ENCODE measurements at regions not wholly inside any gene's neighbourhood (a gene's known extent, or its start where the extent isn't known, plus 50 kb on each side); places are given as distances from the start of the nearest gene placed in this dataset.
A peak's percentile ranks its signal among the peaks of the same experiment; 100 is the strongest.
"Not testable (repeated sequence)": the region's sequence is repeated elsewhere in the genome, so short reads cannot be mapped to it uniquely, and the experiment has no call there.

- no peak for DNase-seq
Measured at GRCh38 chr9:7336356-7337065, 463.1 kb downstream of the DMAC1 start.

GRCh38 chr9:7333719-7334118 is 465.9 kb downstream of the DMAC1 start:
- no peak for DNase-seq

- DNase-seq = no peak
Measured at GRCh38 chr9:7332780-7333179, 466.8 kb downstream of the DMAC1 start.

DNA sequence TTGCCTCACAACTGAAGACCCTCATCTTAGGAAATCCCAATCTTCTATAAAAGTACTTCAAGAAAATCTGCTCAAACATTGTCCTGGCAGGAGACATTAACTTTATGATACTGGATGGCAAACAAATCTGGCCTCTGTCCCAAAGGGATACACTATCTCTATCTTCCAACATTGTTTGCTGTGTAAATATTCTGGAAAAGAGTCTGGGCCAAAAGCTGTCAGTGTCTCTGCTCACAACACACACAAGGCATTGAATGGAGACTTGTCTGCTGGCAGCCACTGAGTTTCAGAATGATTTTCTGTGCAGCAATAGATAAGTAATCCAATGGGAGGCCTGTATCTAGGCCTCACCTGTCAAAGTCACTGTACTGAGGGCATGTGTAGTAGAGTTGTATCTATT is 471.1 kb downstream of the DMAC1 start:
- DNase-seq = no peak

- DNase-seq = no peak
Measured at GRCh38 chr9:7325995-7326394, 473.6 kb downstream of the DMAC1 start.

GRCh38 chr9:7324152-7324598 is 475.4 kb downstream of the DMAC1 start:
- DNase-seq = no peak

- DNase-seq = no peak
Measured at GRCh38 chr9:7320841-7321240, 478.7 kb downstream of the DMAC1 start.

DNA sequence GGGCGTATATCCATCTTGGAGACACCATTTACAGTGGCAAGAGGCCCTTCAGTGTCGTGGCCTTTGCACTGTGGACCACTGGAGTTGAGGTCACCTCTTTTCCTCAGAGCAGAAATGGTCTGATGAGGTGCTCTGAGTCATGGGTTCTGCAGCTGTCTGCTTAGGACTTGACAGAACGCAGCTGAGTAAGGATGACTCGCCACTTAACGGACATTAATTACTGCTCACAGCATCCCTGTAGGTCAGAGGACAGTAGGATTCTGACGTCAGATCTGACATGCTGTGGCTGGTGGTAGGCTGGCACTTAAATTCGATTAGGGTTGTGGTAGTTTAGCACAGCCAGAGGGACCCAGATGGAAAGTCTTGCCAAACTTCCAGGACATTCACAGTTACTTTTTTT is 479.4 kb downstream of the DMAC1 start:
- peak; percentile 12 for DNase-seq

GRCh38 chr9:7318920-7319319 is 480.7 kb downstream of the DMAC1 start:
- DNase-seq = no peak

GRCh38 chr9:7316967-7317366 is 482.6 kb downstream of the DMAC1 start:
- no peak for DNase-seq

DNA sequence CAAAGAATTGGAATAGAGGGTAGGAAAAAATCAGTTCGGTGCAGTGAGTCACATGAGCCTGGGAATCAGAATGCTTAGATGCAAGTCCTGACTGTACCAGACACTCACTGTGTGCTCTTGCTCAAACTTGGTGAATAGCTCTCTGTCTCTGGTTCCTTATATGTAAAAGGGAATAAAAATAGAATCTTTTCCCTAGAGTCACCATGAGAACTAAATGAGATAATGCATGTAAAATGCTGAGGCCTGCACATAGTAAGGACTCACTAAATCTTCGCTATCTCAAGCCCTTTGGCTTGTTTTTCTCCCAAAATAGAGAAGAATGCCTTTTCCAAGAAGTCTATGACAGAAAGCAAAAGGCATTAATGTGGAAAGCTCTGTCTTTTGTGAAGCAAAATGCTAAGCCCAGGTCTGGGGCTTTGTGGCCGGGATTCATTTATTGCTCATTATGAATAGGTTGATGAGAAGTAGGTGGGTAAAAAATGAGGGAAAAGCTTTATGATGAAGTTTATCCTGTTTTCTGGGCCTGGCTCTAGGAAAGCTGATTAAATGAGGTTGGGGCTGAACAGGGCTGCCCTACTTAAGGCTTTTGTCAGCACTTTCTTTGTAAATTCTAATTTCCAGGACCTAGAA is 483.3 kb downstream of the DMAC1 start:
- DNase-seq = no peak

DNA sequence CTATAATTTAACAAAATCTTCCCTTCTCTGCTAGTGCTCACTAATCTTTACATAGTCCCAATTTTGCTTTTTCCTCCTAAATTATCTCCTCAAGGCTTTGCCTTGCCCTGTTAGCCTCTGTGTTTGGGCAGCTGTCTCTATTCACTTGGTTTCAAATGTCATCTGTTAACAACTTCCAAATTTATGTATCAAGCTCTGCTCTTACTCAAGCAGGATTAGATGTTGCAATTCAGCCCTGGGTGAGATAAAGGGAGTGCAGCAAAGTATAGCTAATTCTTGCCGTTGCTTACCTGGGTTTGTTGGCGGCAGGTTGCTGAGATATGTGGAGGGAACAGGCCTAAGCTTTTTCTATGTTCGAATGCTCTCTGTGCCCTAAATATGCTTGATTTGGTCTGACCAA is 483.8 kb downstream of the DMAC1 start:
- no peak for DNase-seq

DNA sequence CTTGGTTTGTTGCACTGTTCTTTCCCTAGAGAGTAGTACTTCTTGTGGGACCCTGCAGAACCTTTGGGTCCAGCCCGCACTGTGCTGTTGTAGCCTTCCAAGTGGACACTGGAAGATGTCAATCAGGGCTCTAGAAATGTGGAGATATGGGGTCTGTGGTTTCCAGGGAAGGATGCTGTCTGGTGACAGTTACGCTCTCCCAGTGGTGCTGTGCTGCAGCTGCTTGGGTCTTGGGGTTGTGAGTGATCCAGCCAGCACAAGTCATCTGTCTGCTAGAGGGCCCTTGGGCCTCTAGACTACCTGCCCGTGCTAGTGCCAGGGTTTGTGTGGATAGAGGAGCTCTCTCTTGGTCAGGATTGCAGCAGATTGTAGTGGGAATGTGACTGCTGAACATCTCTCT is 484.5 kb downstream of the DMAC1 start:
- no peak for DNase-seq

GRCh38 chr9:7313389-7313788 is 486.2 kb downstream of the DMAC1 start:
- DNase-seq = no peak

DNA sequence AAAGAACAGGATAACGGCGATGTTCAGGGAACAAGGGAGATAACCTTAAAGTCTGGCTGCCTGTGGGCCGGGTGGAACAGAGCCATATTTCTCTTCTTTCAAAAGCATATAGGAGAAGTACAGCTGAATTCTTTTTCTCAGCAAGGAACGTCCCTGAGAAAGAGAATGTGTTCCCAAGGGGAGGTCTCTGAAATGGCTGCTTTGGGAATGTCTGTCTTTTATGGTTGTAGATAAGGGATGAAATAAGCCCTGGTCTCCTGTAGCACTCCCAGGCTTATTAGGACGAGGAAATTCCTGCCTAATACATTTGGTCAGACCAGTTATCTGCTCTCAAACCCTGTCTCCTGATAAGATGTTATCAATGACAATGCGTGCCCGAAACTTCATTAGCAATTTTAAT is 490.5 kb downstream of the DMAC1 start:
- DNase-seq = not testable (repeated sequence)

DNA sequence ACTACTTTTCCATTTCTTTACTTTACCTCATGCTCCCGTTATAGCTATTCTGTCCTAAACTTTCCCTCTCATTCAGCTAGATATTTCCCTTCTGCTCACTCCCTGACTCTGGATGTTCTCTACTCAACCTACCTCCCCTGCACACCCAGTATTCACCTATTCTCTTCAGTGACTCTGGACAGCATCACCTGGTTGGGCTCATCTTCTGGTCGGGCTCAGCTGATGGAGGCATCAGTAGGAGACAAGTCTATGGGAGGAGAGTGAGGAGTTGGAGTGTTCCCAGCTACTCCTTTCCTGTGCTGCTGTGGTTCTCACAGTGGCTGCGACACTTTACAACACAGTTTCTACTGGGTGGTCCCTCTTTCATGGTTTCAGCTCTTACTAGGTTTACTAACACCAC is 493.9 kb downstream of the DMAC1 start:
- DNase-seq = no peak

DNA sequence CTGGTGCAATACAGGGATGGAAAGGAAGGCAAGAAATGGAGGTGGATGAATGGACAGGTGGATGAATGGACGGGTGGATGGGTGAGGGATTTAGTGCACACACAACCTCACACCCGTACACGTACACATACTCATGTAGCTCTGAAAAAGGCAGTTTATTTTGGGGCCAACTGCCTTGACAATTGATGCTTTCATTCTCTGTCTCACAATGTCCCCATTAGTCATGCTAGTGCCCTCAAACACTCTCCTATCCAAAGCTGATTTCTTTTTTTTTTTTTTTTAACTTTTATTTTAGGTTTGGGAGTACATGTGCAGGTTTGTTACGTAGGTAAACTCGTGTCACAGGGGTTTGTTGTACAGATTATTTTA is 495.0 kb downstream of the DMAC1 start:
- DNase-seq = no peak

DNA sequence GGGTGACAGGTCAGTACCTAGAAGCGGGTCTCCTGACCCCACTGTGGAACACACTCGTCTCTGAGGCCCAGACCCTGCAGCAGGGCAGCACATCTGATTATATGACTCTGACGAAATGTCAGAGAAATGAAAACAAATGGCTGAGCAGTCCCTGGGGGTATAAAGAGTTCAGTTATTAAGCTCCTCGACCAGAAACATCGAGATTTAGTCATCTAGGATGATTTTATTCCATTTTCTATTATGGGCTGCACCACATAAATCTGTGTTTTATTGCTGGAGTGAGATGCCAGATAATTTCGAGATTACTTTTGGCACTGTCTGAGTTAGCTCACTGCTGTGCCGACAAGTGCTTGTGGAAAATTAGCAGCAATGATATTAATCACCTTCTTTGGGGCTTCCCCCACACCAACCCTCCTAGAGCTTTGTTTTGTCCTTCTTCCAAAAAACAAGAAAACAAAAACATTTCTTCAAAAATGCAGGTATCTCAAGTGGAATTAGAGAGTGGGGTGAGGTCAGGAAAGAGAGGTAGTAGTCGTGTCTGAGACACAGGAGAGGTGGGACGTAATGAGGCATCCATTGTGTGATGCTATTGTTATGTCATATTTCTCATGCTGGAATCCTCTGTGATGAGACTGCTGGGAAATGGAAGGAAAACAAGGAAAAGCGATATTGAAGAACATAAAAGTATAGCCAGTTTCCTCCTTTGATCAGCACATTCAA is 495.5 kb downstream of the DMAC1 start:
- DNase-seq = no peak

DNA sequence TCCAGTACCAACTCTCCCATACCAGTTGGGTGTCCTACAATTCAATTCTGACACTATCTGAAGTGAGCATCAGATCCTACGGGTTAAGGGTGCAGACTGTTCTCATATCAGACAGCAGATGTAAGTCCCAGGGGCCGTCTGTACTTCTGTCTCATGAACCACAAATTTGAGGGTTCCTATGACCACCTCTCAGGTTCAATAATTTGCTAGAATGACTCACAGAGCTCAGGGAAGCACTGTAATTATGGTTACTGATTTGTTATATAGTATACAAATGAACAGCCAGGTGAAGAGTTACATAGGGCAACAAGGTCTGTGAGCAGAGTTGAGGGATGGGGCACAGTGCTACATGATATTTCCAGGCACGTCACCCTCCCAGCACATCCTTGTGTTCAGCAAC is 499.1 kb downstream of the DMAC1 start:
- no peak for DNase-seq

DNA sequence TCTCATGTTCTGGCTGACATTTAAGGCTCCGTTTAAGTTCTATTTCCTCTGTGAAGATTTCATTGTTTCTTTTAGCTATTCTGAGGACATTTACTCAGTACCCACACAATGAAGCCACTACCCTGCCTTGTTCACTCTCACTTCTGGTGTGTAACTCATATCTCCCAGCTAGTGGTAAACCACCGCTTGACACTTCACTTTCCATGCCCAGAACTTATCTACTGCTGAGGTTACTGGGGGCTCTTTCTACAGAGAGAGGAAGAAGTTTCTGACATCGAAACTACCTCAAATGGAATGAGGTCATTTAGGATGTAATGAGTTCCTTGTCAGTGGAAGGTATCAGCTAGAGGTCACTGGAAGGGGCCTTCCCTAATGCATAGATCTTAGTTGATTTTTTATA is 501.5 kb downstream of the DMAC1 start:
- DNase-seq = no peak

DNA sequence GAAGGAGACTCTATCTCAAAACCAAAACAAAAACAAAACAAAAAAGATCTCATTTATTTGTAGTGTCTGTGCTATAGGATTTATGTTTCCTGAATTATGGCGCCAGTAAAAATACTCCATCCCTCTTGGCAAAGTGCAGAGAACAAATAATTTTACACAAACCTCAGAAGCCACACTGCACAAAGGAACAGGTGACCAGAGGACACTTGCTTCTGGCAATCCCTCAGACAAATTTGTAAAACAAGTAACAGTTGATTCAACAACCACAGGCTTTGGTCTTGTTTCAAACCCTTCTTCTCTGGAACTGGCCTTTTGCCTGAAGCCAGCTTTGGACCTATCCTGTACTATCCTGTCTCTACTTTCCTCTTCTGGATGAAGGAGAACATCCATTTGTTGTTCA is 502.1 kb downstream of the DMAC1 start:
- no peak for DNase-seq

DNA sequence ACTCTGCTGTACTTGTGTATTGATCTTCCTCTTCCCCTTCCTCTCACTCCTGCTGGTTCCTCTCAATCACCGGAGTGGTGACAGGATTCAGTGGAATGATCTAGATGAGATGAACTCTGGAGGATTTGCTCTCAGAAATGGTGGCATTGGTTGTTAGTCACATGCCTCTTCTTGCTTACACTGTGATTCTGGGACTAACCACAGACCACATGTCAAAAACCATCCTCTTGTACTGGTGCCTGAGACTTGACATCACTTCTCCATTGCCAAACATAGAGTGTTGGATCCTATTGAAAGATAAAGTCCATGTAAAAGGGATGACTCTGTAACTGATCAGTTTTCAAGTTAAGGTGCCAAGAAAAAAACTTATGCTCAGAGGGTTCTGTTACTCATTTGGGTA is 506.5 kb downstream of the DMAC1 start:
- no peak for DNase-seq

DNA sequence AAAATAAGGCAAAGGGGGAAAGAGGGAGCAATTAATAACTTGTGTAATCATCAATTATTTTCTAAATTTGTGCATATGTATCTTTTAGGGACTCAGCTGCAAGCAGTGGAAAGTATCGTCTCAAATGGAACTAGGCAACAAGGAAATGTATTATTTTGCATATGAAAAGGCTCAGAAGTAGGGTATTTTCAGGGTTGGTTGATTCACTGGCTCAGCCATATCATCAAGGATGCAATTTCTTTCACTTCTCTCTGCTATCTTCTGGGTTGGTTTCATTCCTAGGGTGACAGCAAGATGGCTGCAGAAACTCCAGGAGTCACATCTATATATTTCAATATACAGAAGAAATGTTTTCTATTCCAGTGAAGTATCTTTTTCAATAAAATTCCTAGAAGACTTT is 509.8 kb downstream of the DMAC1 start:
- no peak for DNase-seq

DNA sequence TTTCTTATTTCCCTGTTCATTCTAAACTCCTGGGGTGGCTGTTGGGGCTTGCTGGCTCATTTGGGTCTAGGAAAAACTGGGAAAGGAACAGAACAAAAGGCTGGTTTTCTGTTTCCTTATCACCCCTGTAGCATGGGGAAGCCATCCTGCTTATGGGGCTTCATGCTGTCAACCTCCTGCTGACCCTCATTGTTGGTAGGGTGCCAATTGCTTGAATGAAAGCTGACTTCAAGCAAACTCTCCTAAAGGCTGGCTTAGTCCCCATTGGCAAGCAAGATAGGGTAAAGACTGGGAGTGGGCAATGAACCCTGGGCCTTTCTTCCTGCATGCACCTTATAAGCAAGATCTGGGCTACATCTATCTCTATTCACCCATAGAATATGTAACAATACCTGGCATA is 511.6 kb downstream of the DMAC1 start:
- DNase-seq = peak; percentile 64
